ENCODE measurements at regions not wholly inside any gene's neighbourhood (a gene's known extent, or its start where the extent isn't known, plus 50 kb on each side); places are given as distances from the start of the nearest gene placed in this dataset.
"Not testable (repeated sequence)": the region's sequence is repeated elsewhere in the genome, so short reads cannot be mapped to it uniquely, and the experiment has no call there.

- no peaks in the 10 kb centered on the region for H3K27me3 ChIP-seq (ENCODE audit: low read depth, low read length)
- H3K36me3 ChIP-seq (ENCODE audit: control insufficient read depth in 1 of 2, insufficient read depth in 2 of 2, low read length in 2 of 2), result no peaks in the 10 kb centered on the region
- no peak overlapping the region for H3K27ac ChIP-seq (ENCODE audit: low read length)
- no peaks in the 10 kb centered on the region for H3K9me3 ChIP-seq (ENCODE audit: control insufficient read depth in 1 of 2, low read length in 2 of 2)
- H3K4me1 ChIP-seq (ENCODE audit: control insufficient read depth in 1 of 2, insufficient read depth in 2 of 2, low read length in 2 of 2), result no peaks in the 10 kb centered on the region
- H3K4me3 ChIP-seq (ENCODE audit: low read depth in 1 of 2, low read length in 2 of 2), result no peak overlapping the region
Measured at GRCh38 chr14:83164016-83164415, 1630.4 kb upstream of the SEL1L start.

- Histone ChIP-seq H3K27ac (ENCODE audit: low read length) (no peak overlapping the region), H3K36me3 (ENCODE audit: control insufficient read depth in 1 of 2, insufficient read depth in 2 of 2, low read length in 2 of 2) (no peaks in the 10 kb centered on the region), H3K9me3 (ENCODE audit: control insufficient read depth in 1 of 2, low read length in 2 of 2) (no peaks in the 10 kb centered on the region), H3K4me1 (ENCODE audit: control insufficient read depth in 1 of 2, insufficient read depth in 2 of 2, low read length in 2 of 2) (no peaks in the 10 kb centered on the region), H3K27me3 (ENCODE audit: low read depth, low read length) (no peaks in the 10 kb centered on the region), H3K4me3 (ENCODE audit: low read depth in 1 of 2, low read length in 2 of 2) (no peak overlapping the region)
Measured at GRCh38 chr14:83164591-83164990, 1630.9 kb upstream of the SEL1L start.

GRCh38 chr14:83170165-83170564 is 1636.5 kb upstream of the SEL1L start:
- no peak overlapping the region for H3K4me3 ChIP-seq (ENCODE audit: low read depth in 1 of 2, low read length in 2 of 2)
- no peaks in the 10 kb centered on the region for H3K4me1 ChIP-seq (ENCODE audit: control insufficient read depth in 1 of 2, insufficient read depth in 2 of 2, low read length in 2 of 2)
- H3K9me3 ChIP-seq (ENCODE audit: control insufficient read depth in 1 of 2, low read length in 2 of 2), result no peaks in the 10 kb centered on the region
- no peaks in the 10 kb centered on the region for H3K36me3 ChIP-seq (ENCODE audit: control insufficient read depth in 1 of 2, insufficient read depth in 2 of 2, low read length in 2 of 2)
- H3K27ac ChIP-seq (ENCODE audit: low read length), result no peak overlapping the region
- H3K27me3 ChIP-seq (ENCODE audit: low read depth, low read length), result no peaks in the 10 kb centered on the region

- Histone ChIP-seq H3K27ac (ENCODE audit: low read length) (no peak overlapping the region), H3K36me3 (ENCODE audit: control insufficient read depth in 1 of 2, insufficient read depth in 2 of 2, low read length in 2 of 2) (no peaks in the 10 kb centered on the region), H3K9me3 (ENCODE audit: control insufficient read depth in 1 of 2, low read length in 2 of 2) (no peaks in the 10 kb centered on the region), H3K4me1 (ENCODE audit: control insufficient read depth in 1 of 2, insufficient read depth in 2 of 2, low read length in 2 of 2) (no peaks in the 10 kb centered on the region), H3K27me3 (ENCODE audit: low read depth, low read length) (no peaks in the 10 kb centered on the region), H3K4me3 (ENCODE audit: low read depth in 1 of 2, low read length in 2 of 2) (no peak overlapping the region)
Measured at GRCh38 chr14:83171761-83172160, 1638.1 kb upstream of the SEL1L start.

GRCh38 chr14:83172363-83172762 is 1638.7 kb upstream of the SEL1L start:
- Histone ChIP-seq H3K27me3 (ENCODE audit: low read depth, low read length) (no peaks in the 10 kb centered on the region), H3K4me3 (ENCODE audit: low read depth in 1 of 2, low read length in 2 of 2) (no peak overlapping the region), H3K27ac (ENCODE audit: low read length) (no peak overlapping the region), H3K9me3 (ENCODE audit: control insufficient read depth in 1 of 2, low read length in 2 of 2) (no peaks in the 10 kb centered on the region), H3K4me1 (ENCODE audit: control insufficient read depth in 1 of 2, insufficient read depth in 2 of 2, low read length in 2 of 2) (no peaks in the 10 kb centered on the region), H3K36me3 (ENCODE audit: control insufficient read depth in 1 of 2, insufficient read depth in 2 of 2, low read length in 2 of 2) (no peaks in the 10 kb centered on the region)

GRCh38 chr14:83173687-83174086 is 1640.0 kb upstream of the SEL1L start:
- Histone ChIP-seq H3K27me3 (ENCODE audit: low read depth, low read length) (no peaks in the 10 kb centered on the region), H3K27ac (ENCODE audit: low read length) (no peak overlapping the region), H3K36me3 (ENCODE audit: control insufficient read depth in 1 of 2, insufficient read depth in 2 of 2, low read length in 2 of 2) (no peaks in the 10 kb centered on the region), H3K4me3 (ENCODE audit: low read depth in 1 of 2, low read length in 2 of 2) (no peak overlapping the region), H3K4me1 (ENCODE audit: control insufficient read depth in 1 of 2, insufficient read depth in 2 of 2, low read length in 2 of 2) (no peaks in the 10 kb centered on the region), H3K9me3 (ENCODE audit: control insufficient read depth in 1 of 2, low read length in 2 of 2) (no peaks in the 10 kb centered on the region)

- H3K9me3 ChIP-seq (ENCODE audit: control insufficient read depth in 1 of 2, low read length in 2 of 2), result no peaks in the 10 kb centered on the region
- H3K27me3 ChIP-seq (ENCODE audit: low read depth, low read length), result no peaks in the 10 kb centered on the region
- H3K4me3 ChIP-seq (ENCODE audit: low read depth in 1 of 2, low read length in 2 of 2), result no peak overlapping the region
- no peaks in the 10 kb centered on the region for H3K4me1 ChIP-seq (ENCODE audit: control insufficient read depth in 1 of 2, insufficient read depth in 2 of 2, low read length in 2 of 2)
- no peak overlapping the region for H3K27ac ChIP-seq (ENCODE audit: low read length)
- H3K36me3 ChIP-seq (ENCODE audit: control insufficient read depth in 1 of 2, insufficient read depth in 2 of 2, low read length in 2 of 2), result no peaks in the 10 kb centered on the region
Measured at GRCh38 chr14:83184531-83184930, 1650.9 kb upstream of the SEL1L start.

- not testable (repeated sequence) for H3K27me3 ChIP-seq (ENCODE audit: low read depth, low read length); H3K36me3 ChIP-seq (ENCODE audit: control insufficient read depth in 1 of 2, insufficient read depth in 2 of 2, low read length in 2 of 2); H3K9me3 ChIP-seq (ENCODE audit: control insufficient read depth in 1 of 2, low read length in 2 of 2); H3K4me3 ChIP-seq (ENCODE audit: low read depth in 1 of 2, low read length in 2 of 2); H3K27ac ChIP-seq (ENCODE audit: low read length); H3K4me1 ChIP-seq (ENCODE audit: control insufficient read depth in 1 of 2, insufficient read depth in 2 of 2, low read length in 2 of 2)
Measured at GRCh38 chr14:83188311-83188710, 1654.7 kb upstream of the SEL1L start.

GRCh38 chr14:83196236-83196635 is 1662.6 kb upstream of the SEL1L start:
- H3K36me3 ChIP-seq (ENCODE audit: control insufficient read depth in 1 of 2, insufficient read depth in 2 of 2, low read length in 2 of 2), result no peaks in the 10 kb centered on the region
- H3K4me1 ChIP-seq (ENCODE audit: control insufficient read depth in 1 of 2, insufficient read depth in 2 of 2, low read length in 2 of 2), result no peaks in the 10 kb centered on the region
- no peaks in the 10 kb centered on the region for H3K9me3 ChIP-seq (ENCODE audit: control insufficient read depth in 1 of 2, low read length in 2 of 2)
- H3K4me3 ChIP-seq (ENCODE audit: low read depth in 1 of 2, low read length in 2 of 2), result no peak overlapping the region
- H3K27ac ChIP-seq (ENCODE audit: low read length), result no peak overlapping the region
- no peaks in the 10 kb centered on the region for H3K27me3 ChIP-seq (ENCODE audit: low read depth, low read length)

GRCh38 chr14:83197271-83197670 is 1663.6 kb upstream of the SEL1L start:
- H3K27ac ChIP-seq (ENCODE audit: low read length), result no peak overlapping the region
- no peaks in the 10 kb centered on the region for H3K36me3 ChIP-seq (ENCODE audit: control insufficient read depth in 1 of 2, insufficient read depth in 2 of 2, low read length in 2 of 2)
- H3K9me3 ChIP-seq (ENCODE audit: control insufficient read depth in 1 of 2, low read length in 2 of 2), result no peaks in the 10 kb centered on the region
- no peaks in the 10 kb centered on the region for H3K27me3 ChIP-seq (ENCODE audit: low read depth, low read length)
- H3K4me3 ChIP-seq (ENCODE audit: low read depth in 1 of 2, low read length in 2 of 2), result no peak overlapping the region
- no peaks in the 10 kb centered on the region for H3K4me1 ChIP-seq (ENCODE audit: control insufficient read depth in 1 of 2, insufficient read depth in 2 of 2, low read length in 2 of 2)

GRCh38 chr14:83207550-83207949 is 1673.9 kb upstream of the SEL1L start:
- Histone ChIP-seq H3K36me3 (ENCODE audit: control insufficient read depth in 1 of 2, insufficient read depth in 2 of 2, low read length in 2 of 2) (no peaks in the 10 kb centered on the region), H3K27ac (ENCODE audit: low read length) (no peak overlapping the region), H3K9me3 (ENCODE audit: control insufficient read depth in 1 of 2, low read length in 2 of 2) (no peaks in the 10 kb centered on the region), H3K4me1 (ENCODE audit: control insufficient read depth in 1 of 2, insufficient read depth in 2 of 2, low read length in 2 of 2) (no peaks in the 10 kb centered on the region), H3K27me3 (ENCODE audit: low read depth, low read length) (no peaks in the 10 kb centered on the region), H3K4me3 (ENCODE audit: low read depth in 1 of 2, low read length in 2 of 2) (no peak overlapping the region)

GRCh38 chr14:83208341-83208740 is 1674.7 kb upstream of the SEL1L start:
- Histone ChIP-seq H3K27ac (ENCODE audit: low read length) (no peak overlapping the region), H3K4me1 (ENCODE audit: control insufficient read depth in 1 of 2, insufficient read depth in 2 of 2, low read length in 2 of 2) (no peaks in the 10 kb centered on the region), H3K9me3 (ENCODE audit: control insufficient read depth in 1 of 2, low read length in 2 of 2) (no peaks in the 10 kb centered on the region), H3K36me3 (ENCODE audit: control insufficient read depth in 1 of 2, insufficient read depth in 2 of 2, low read length in 2 of 2) (no peaks in the 10 kb centered on the region), H3K4me3 (ENCODE audit: low read depth in 1 of 2, low read length in 2 of 2) (no peak overlapping the region), H3K27me3 (ENCODE audit: low read depth, low read length) (no peaks in the 10 kb centered on the region)
